ENCODE measurements at regions not wholly inside any gene's neighbourhood (a gene's known extent, or its start where the extent isn't known, plus 50 kb on each side); places are given as distances from the start of the nearest gene placed in this dataset.

GRCh38 chr16:26901983-26902382 lies 164.7 kb upstream of the C16orf82 start:
- CTCF ChIA-PET, result no interaction called here
- Mint-ChIP-seq H3K4me3 (ENCODE audit: unreplicated experiment) (no peak overlapping the region), H3K9me3 (ENCODE audit: unreplicated experiment) (no peaks in the 10 kb centered on the region), H3K27me3 (ENCODE audit: insufficient read depth, unreplicated experiment) (peaks cover 7% of the 10 kb centered on the region), H3K36me3 (ENCODE audit: insufficient read depth, unreplicated experiment) (no peaks in the 10 kb centered on the region), H3K4me1 (ENCODE audit: low read depth, unreplicated experiment) (no peaks in the 10 kb centered on the region), H3K27ac (ENCODE audit: unreplicated experiment) (no peak overlapping the region)
- Histone ChIP-seq H3K9me3 (no peaks in the 10 kb centered on the region), H3K36me3 (ENCODE audit: control insufficient read depth, insufficient read depth, low read length) (no peaks in the 10 kb centered on the region), H3K4me1 (no peaks in the 10 kb centered on the region), H3K27me3 (replicated peaks; ENCODE audit: control insufficient read depth, insufficient read depth, low read length) (no peaks in the 10 kb centered on the region), H3K4me3 (ENCODE audit: low read depth, low read length) (no peak overlapping the region)
- POLR2A ChIA-PET, result no interaction called here
- no TSS peak for BruUV-seq (replicated peaks)
- TF ChIP-seq CTCF (IDR thresholded peaks at IDR 0.05; ENCODE audit: insufficient read depth in 1 of 2, low read depth in 1 of 2, low read length in 1 of 2, severe bottlenecking in 1 of 2, unreplicated experiment in 1 of 2), result no peak
- DNase-seq, result no peak
- intact Hi-C loops (cut with micrococcal nuclease; ENCODE audit: unreplicated experiment), result no loop called here

- BruUV-seq (replicated peaks), result no TSS peak
- Mint-ChIP-seq H3K4me1 (ENCODE audit: low read depth, unreplicated experiment) (no peaks in the 10 kb centered on the region), H3K27me3 (ENCODE audit: insufficient read depth, unreplicated experiment) (peaks cover 14% of the 10 kb centered on the region), H3K9me3 (ENCODE audit: unreplicated experiment) (no peaks in the 10 kb centered on the region), H3K36me3 (ENCODE audit: insufficient read depth, unreplicated experiment) (no peaks in the 10 kb centered on the region), H3K27ac (ENCODE audit: unreplicated experiment) (no peak overlapping the region), H3K4me3 (ENCODE audit: unreplicated experiment) (no peak overlapping the region)
- H3K27me3 ChIP-seq (replicated peaks; ENCODE audit: control insufficient read depth, insufficient read depth, low read length), result no peaks in the 10 kb centered on the region
- intact Hi-C loops (cut with micrococcal nuclease; ENCODE audit: unreplicated experiment), result no loop called here
- H3K9me3 ChIP-seq, result no peaks in the 10 kb centered on the region
- H3K4me1 ChIP-seq, result no peaks in the 10 kb centered on the region
- no peak for TF ChIP-seq CTCF (IDR thresholded peaks at IDR 0.05; ENCODE audit: insufficient read depth in 1 of 2, low read depth in 1 of 2, low read length in 1 of 2, severe bottlenecking in 1 of 2, unreplicated experiment in 1 of 2)
- H3K36me3 ChIP-seq (ENCODE audit: control insufficient read depth, insufficient read depth, low read length), result no peaks in the 10 kb centered on the region
- ChIA-PET POLR2A (no interaction called here), CTCF (no interaction called here)
- no peak for DNase-seq
- no peak overlapping the region for H3K4me3 ChIP-seq (ENCODE audit: low read depth, low read length)
Measured at GRCh38 chr16:26905336-26905735, 161.4 kb upstream of the C16orf82 start.

- no TSS peak for BruUV-seq (replicated peaks)
- Mint-ChIP-seq H3K4me3 (ENCODE audit: unreplicated experiment) (no peak overlapping the region), H3K27me3 (ENCODE audit: insufficient read depth, unreplicated experiment) (peaks cover 15% of the 10 kb centered on the region), H3K4me1 (ENCODE audit: low read depth, unreplicated experiment) (no peaks in the 10 kb centered on the region), H3K36me3 (ENCODE audit: insufficient read depth, unreplicated experiment) (no peaks in the 10 kb centered on the region), H3K27ac (ENCODE audit: unreplicated experiment) (no peak overlapping the region), H3K9me3 (ENCODE audit: unreplicated experiment) (no peaks in the 10 kb centered on the region)
- DNase-seq, result no peak
- ChIA-PET CTCF (no interaction called here), POLR2A (no interaction called here)
- no peaks in the 10 kb centered on the region for H3K27me3 ChIP-seq (replicated peaks; ENCODE audit: control insufficient read depth, insufficient read depth, low read length)
- no peaks in the 10 kb centered on the region for H3K9me3 ChIP-seq
- H3K4me3 ChIP-seq (ENCODE audit: low read depth, low read length), result no peak overlapping the region
- H3K36me3 ChIP-seq (ENCODE audit: control insufficient read depth, insufficient read depth, low read length), result no peaks in the 10 kb centered on the region
- intact Hi-C loops (cut with micrococcal nuclease; ENCODE audit: unreplicated experiment), result no loop called here
- no peaks in the 10 kb centered on the region for H3K4me1 ChIP-seq
- TF ChIP-seq CTCF (IDR thresholded peaks at IDR 0.05; ENCODE audit: insufficient read depth in 1 of 2, low read depth in 1 of 2, low read length in 1 of 2, severe bottlenecking in 1 of 2, unreplicated experiment in 1 of 2), result no peak
Measured at GRCh38 chr16:26909623-26910022, 157.1 kb upstream of the C16orf82 start.
